GM23338 (cell line): ENCODE measurements at regions not wholly inside any gene's neighbourhood (a gene's known extent, or its start where the extent isn't known, plus 50 kb on each side); places are given as distances from the start of the nearest gene placed in this dataset.

Experiments used
- ATAC-seq: fragments of 200-7000 bp; cut with Tn5 transposase; 3 replicates; pipeline ENCODE4 v1.9.1; 2020
- DNase-seq: peaks from one replicate; pipeline ENCODE4 v3.0.0-alpha.2; 2015; ENCODE audit warnings: low spot score
- H2AFZ ChIP-seq: fragments of 200-600 bp; sonication (generic); 2 replicates; pipeline ENCODE4 v1.8.0; 2016; ENCODE audit warnings: antibody characterized with exemption, mild to moderate bottlenecking, moderate library complexity
- H3F3A ChIP-seq: fragments of 200-600 bp; sonication (generic); replicated peaks from 2 replicates; pipeline ENCODE4 v1.8.0; 2017; ENCODE audit warnings: antibody characterized with exemption, mixed run types, low read depth
- H3K27ac ChIP-seq: fragments of 200-600 bp; sonication (generic); 2 replicates; pipeline ENCODE4 v1.6.1; 2016; ENCODE audit warnings: low read depth
- H3K27me3 ChIP-seq: fragments of 200-600 bp; sonication (generic); 2 replicates; pipeline ENCODE4 v1.8.0; 2016; ENCODE audit warnings: mild to moderate bottlenecking, mixed run types, moderate library complexity; ENCODE audit not compliant: insufficient read depth
- H3K36me3 ChIP-seq: fragments of 200-600 bp; sonication (generic); 2 replicates; pipeline ENCODE4 v1.8.0; 2016; ENCODE audit warnings: mild to moderate bottlenecking; ENCODE audit not compliant: insufficient read depth
- H3K4me1 ChIP-seq: fragments of 200-600 bp; sonication (generic); 2 replicates; pipeline ENCODE4 v1.8.0; 2016; ENCODE audit warnings: mild to moderate bottlenecking, moderate library complexity; ENCODE audit not compliant: insufficient read depth
- H3K4me2 ChIP-seq: fragments of 200-600 bp; sonication (generic); 2 replicates; pipeline ENCODE4 v1.7.1; 2017; ENCODE audit warnings: mixed run types
- H3K4me3 ChIP-seq: fragments of 200-600 bp; sonication (generic); 2 replicates; pipeline ENCODE4 v1.6.1; 2016; ENCODE audit warnings: mixed run types
- H3K79me2 ChIP-seq: fragments of 200-600 bp; sonication (generic); replicated peaks from 2 replicates; pipeline ENCODE4 v1.8.0; 2017; ENCODE audit warnings: mild to moderate bottlenecking; ENCODE audit not compliant: insufficient read depth
- H3K9me2 ChIP-seq: fragments of 200-600 bp; sonication (generic); 2 replicates; pipeline ENCODE4 v1.8.0; 2017; ENCODE audit not compliant: insufficient read depth
- H4K20me1 ChIP-seq: fragments of 200-600 bp; sonication (generic); replicated peaks from 2 replicates; pipeline ENCODE4 v1.8.0; 2017; ENCODE audit warnings: mild to moderate bottlenecking; ENCODE audit not compliant: insufficient read depth
- H3K27ac Mint-ChIP-seq: 2 replicates; pipeline ENCODE4 v1.8.0; 2020; ENCODE audit warnings: inconsistent platforms, mild to moderate bottlenecking, moderate library complexity, mixed read lengths
- H3K27me3 Mint-ChIP-seq: 3 replicates; pipeline ENCODE4 v1.8.0; 2022; ENCODE audit warnings: low read depth, mild to moderate bottlenecking, moderate library complexity, mixed read lengths, inconsistent platforms; ENCODE audit not compliant: insufficient read depth, poor library complexity
- H3K36me3 Mint-ChIP-seq: 3 replicates; pipeline ENCODE4 v1.8.0; 2021; ENCODE audit warnings: low read depth, mild to moderate bottlenecking, inconsistent platforms, moderate library complexity, mixed read lengths
- H3K4me1 Mint-ChIP-seq: 3 replicates; pipeline ENCODE4 v1.8.0; 2020; ENCODE audit warnings: mild to moderate bottlenecking, inconsistent platforms, mixed read lengths
- H3K4me3 Mint-ChIP-seq: 3 replicates; pipeline ENCODE4 v1.8.0; 2021; ENCODE audit warnings: moderate library complexity, mild to moderate bottlenecking, inconsistent platforms, mixed read lengths
- H3K9me3 Mint-ChIP-seq: 3 replicates; pipeline ENCODE4 v1.8.0; 2020; ENCODE audit warnings: moderate library complexity, mild to moderate bottlenecking, inconsistent platforms, mixed read lengths
- CTCF ChIP-seq, 2 experiments: fragments of 200-600 bp in 1 of 2; sonication (generic) in 1 of 2; conservative IDR thresholded peaks; 2 replicates each; pipeline versions ENCODE4 v1.5.1 to v1.6.1; 2016 to 2017; ENCODE audit warnings: antibody characterized with exemption in 2 of 2, low read depth in 2 of 2, mild to moderate bottlenecking in 2 of 2, moderate library complexity in 1 of 2
- EZH2 ChIP-seq: fragments of 200-600 bp; sonication (generic); IDR thresholded peaks from one replicate; pipeline ENCODE4 v1.8.0; 2017; ENCODE audit warnings: antibody characterized with exemption, mild to moderate bottlenecking, low read depth; ENCODE audit not compliant: unreplicated experiment
- EZH2phosphoT487 ChIP-seq: fragments of 200-600 bp; sonication (generic); IDR thresholded peaks from one replicate; pipeline ENCODE4 v1.8.1; 2018; ENCODE audit warnings: antibody characterized with exemption; ENCODE audit not compliant: unreplicated experiment
- JUNB ChIP-seq: IDR thresholded peaks from one replicate; pipeline ENCODE4 v1.6.1; 2016; ENCODE audit warnings: antibody characterized with exemption; ENCODE audit not compliant: unreplicated experiment
- NANOG ChIP-seq: IDR thresholded peaks from 2 replicates; pipeline ENCODE4 v1.6.1; 2016; ENCODE audit warnings: antibody characterized with exemption, borderline replicate concordance
- POLR2AphosphoS5 ChIP-seq: IDR thresholded peaks from 2 replicates; pipeline ENCODE4 v1.6.1; 2016; ENCODE audit warnings: antibody characterized with exemption, low read depth
- REST ChIP-seq: IDR thresholded peaks from one replicate; pipeline ENCODE4 v1.6.1; 2018; ENCODE audit warnings: antibody characterized with exemption; ENCODE audit not compliant: unreplicated experiment
- STAT1 ChIP-seq: IDR thresholded peaks from one replicate; pipeline ENCODE4 v1.6.1; 2016; ENCODE audit warnings: antibody characterized with exemption; ENCODE audit not compliant: unreplicated experiment
- ZNF462 ChIP-seq: fragments of 250-450 bp; sonication (Bioruptor Pico); IDR thresholded peaks from 2 replicates; pipeline ENCODE4 v1.5.0; 2020; ENCODE audit warnings: mild to moderate bottlenecking, moderate library complexity

- no peak for DNase-seq
- H3K79me2 ChIP-seq: no peaks in the 10 kb centered on the region
- no peak overlapping the region for H3K4me3 ChIP-seq
- H3K4me1 Mint-ChIP-seq: no peaks in the 10 kb centered on the region
- no peak overlapping the region for H2AFZ ChIP-seq
- no peaks in the 10 kb centered on the region for H3K27me3 ChIP-seq
- H3K36me3 ChIP-seq: peaks cover 14% of the 10 kb centered on the region
- no peaks in the 10 kb centered on the region for H3K4me1 ChIP-seq
- no peak overlapping the region for H3K27ac Mint-ChIP-seq
- H3K4me2 ChIP-seq: no peak overlapping the region
- H3K9me2 ChIP-seq: no peaks in the 10 kb centered on the region
- no peaks in the 10 kb centered on the region for H4K20me1 ChIP-seq
- ATAC-seq: no peak
- no peak overlapping the region for H3K27ac ChIP-seq
- no peak overlapping the region for H3K4me3 Mint-ChIP-seq
- peaks cover 23% of the 10 kb centered on the region for H3K36me3 Mint-ChIP-seq
- H3K9me3 Mint-ChIP-seq: peaks cover 86% of the 10 kb centered on the region
- TF ChIP-seq POLR2AphosphoS5: no peak
- TF ChIP-seq CTCF (conservative IDR thresholded peaks at IDR 0.05; ENCODE audit: low read depth in 2 of 2): no peak
- H3F3A ChIP-seq: no peaks in the 10 kb centered on the region
- H3K27me3 Mint-ChIP-seq: no peaks in the 10 kb centered on the region
Observed at GRCh38 chr18:71238974-71239624, 950.3 kb downstream of the SOCS6 start.

- Histone ChIP-seq H3K36me3 (peaks cover 16% of the 10 kb centered on the region), H3K9me2 (no peaks in the 10 kb centered on the region), H3K79me2 (no peaks in the 10 kb centered on the region), H3K27me3 (no peaks in the 10 kb centered on the region), H3K4me1 (no peaks in the 10 kb centered on the region), H3K4me3 (no peak overlapping the region), H3K4me2 (no peak overlapping the region), H4K20me1 (no peaks in the 10 kb centered on the region), H3K27ac (no peak overlapping the region), H2AFZ (no peak overlapping the region), H3F3A (no peaks in the 10 kb centered on the region)
- Mint-ChIP-seq H3K27ac (no peak overlapping the region), H3K4me3 (no peak overlapping the region), H3K27me3 (no peaks in the 10 kb centered on the region), H3K4me1 (no peaks in the 10 kb centered on the region), H3K36me3 (peaks cover 23% of the 10 kb centered on the region), H3K9me3 (peaks cover 83% of the 10 kb centered on the region)
- ATAC-seq (no peak), DNase-seq (no peak)
- no peak for TF ChIP-seq EZH2phosphoT487
- TF ChIP-seq JUNB: no peak
- TF ChIP-seq POLR2AphosphoS5: no peak
- no peak for TF ChIP-seq EZH2
- TF ChIP-seq NANOG: no peak
- no peak for TF ChIP-seq STAT1
- TF ChIP-seq ZNF462 (CRISPR knock-in tag): no peak
- no peak for TF ChIP-seq REST
Observed at GRCh38 chr18:71237641-71238040, 948.8 kb downstream of the SOCS6 start.
